ENCODE measurements at regions not wholly inside any gene's neighbourhood (a gene's known extent, or its start where the extent isn't known, plus 50 kb on each side); places are given as distances from the start of the nearest gene placed in this dataset.

GRCh38 chr1:217139513-217139912 lies 416.3 kb upstream of the ESRRG start:
- H3K36me3 ChIP-seq: no peaks in the 10 kb centered on the region
- DNase-seq (ENCODE audit: low spot score): no peak
- ATAC-seq (ENCODE audit: insufficient number of reproducible peaks, low FRiP score, low read depth): no peak

GRCh38 chr1:217138799-217139466 lies 415.7 kb upstream of the ESRRG start:
- Histone ChIP-seq H3K4me1 (ENCODE audit: control insufficient read depth in 1 of 2, low read depth in 2 of 2) (peaks cover 0 to 25% of the 10 kb centered on the region in 2 donors), H3K9me3 (no peaks in the 10 kb centered on the region), H3K27ac (no peak overlapping the region), H3K4me3 (no peak overlapping the region), H3K36me3 (no peaks in the 10 kb centered on the region), H3K27me3 (replicated peaks; ENCODE audit: insufficient read depth) (peaks cover 14% of the 10 kb centered on the region)
- DNase-seq (ENCODE audit: low spot score) (no peak), ATAC-seq (ENCODE audit: insufficient number of reproducible peaks, low FRiP score, low read depth) (no peak)
- no peak for TF ChIP-seq CTCF (IDR thresholded peaks at IDR 0.05)

More at GRCh38 chr1:217139513-217139912, 416.3 kb upstream of the ESRRG start:
- Histone ChIP-seq H3K4me1 (ENCODE audit: control insufficient read depth in 1 of 2, low read depth in 2 of 2) (peaks cover 0 to 19% of the 10 kb centered on the region in 2 donors), H3K9me3 (no peaks in the 10 kb centered on the region), H3K27me3 (replicated peaks; ENCODE audit: insufficient read depth) (peaks cover 14% of the 10 kb centered on the region), H3K27ac (no peak overlapping the region), H3K4me3 (no peak overlapping the region)
- TF ChIP-seq CTCF (IDR thresholded peaks at IDR 0.05): no peak

- Histone ChIP-seq H3K9me3 (no peaks in the 10 kb centered on the region), H3K4me1 (ENCODE audit: control insufficient read depth in 1 of 2, low read depth in 2 of 2) (peaks cover 0 to 26% of the 10 kb centered on the region in 2 donors), H3K4me3 (peak overlapping the region; percentile 34), H3K36me3 (no peaks in the 10 kb centered on the region), H3K27ac (no peak overlapping the region), H3K27me3 (replicated peaks; ENCODE audit: insufficient read depth) (peaks cover 14% of the 10 kb centered on the region)
- TF ChIP-seq CTCF (IDR thresholded peaks at IDR 0.05): no peak
- ATAC-seq (ENCODE audit: insufficient number of reproducible peaks, low FRiP score, low read depth) (no peak), DNase-seq (ENCODE audit: low spot score) (no peak)
Observed at GRCh38 chr1:217138173-217138765, 415.0 kb upstream of the ESRRG start.

- no peak for DNase-seq (ENCODE audit: low spot score)
- Histone ChIP-seq H3K9me3 (no peaks in the 10 kb centered on the region), H3K27me3 (replicated peaks; ENCODE audit: insufficient read depth) (peaks cover 14% of the 10 kb centered on the region), H3K36me3 (no peaks in the 10 kb centered on the region), H3K27ac (no peak overlapping the region), H3K4me3 (peak overlapping the region; percentile 41), H3K4me1 (ENCODE audit: control insufficient read depth in 1 of 2, low read depth in 2 of 2) (peaks cover 0 to 26% of the 10 kb centered on the region in 2 donors)
- TF ChIP-seq CTCF (IDR thresholded peaks at IDR 0.05): no peak
- ATAC-seq (ENCODE audit: insufficient number of reproducible peaks, low FRiP score, low read depth): no peak
Observed at GRCh38 chr1:217137210-217137881, 414.1 kb upstream of the ESRRG start.

GRCh38 chr1:217136895-217137205 lies 413.6 kb upstream of the ESRRG start:
- TF ChIP-seq CTCF (IDR thresholded peaks at IDR 0.05): no peak
- Histone ChIP-seq H3K4me3 (no peak overlapping the region), H3K4me1 (ENCODE audit: control insufficient read depth in 1 of 2, low read depth in 2 of 2) (peaks cover 0 to 26% of the 10 kb centered on the region in 2 donors), H3K27me3 (replicated peaks; ENCODE audit: insufficient read depth) (peaks cover 14% of the 10 kb centered on the region), H3K36me3 (no peaks in the 10 kb centered on the region), H3K27ac (no peak overlapping the region), H3K9me3 (no peaks in the 10 kb centered on the region)
- DNase-seq (ENCODE audit: low spot score) (no peak), ATAC-seq (ENCODE audit: insufficient number of reproducible peaks, low FRiP score, low read depth) (no peak)

All from thoracic aorta (tissue), 2 donors.